Esophagus squamous epithelium (tissue), 4 donors: ENCODE measurements at regions not wholly inside any gene's neighbourhood (a gene's known extent, or its start where the extent isn't known, plus 50 kb on each side); places are given as distances from the start of the nearest gene placed in this dataset.

ENCODE experiments used
- CTCF ChIP-seq, 6 experiments: fragments of 450-650 bp in 4 of 6; fragments of 200-600 bp in 2 of 6; sonication (generic) in 2 of 6; IDR thresholded peaks; one replicate each; pipeline ENCODE4 v1.5.1; 2016 to 2019; ENCODE audit warnings: antibody characterized with exemption in 6 of 6, mild to moderate bottlenecking in 4 of 6, moderate library complexity in 4 of 6
- POLR2A ChIP-seq, 4 donors: fragments of 450-650 bp; IDR thresholded peaks; one replicate each; pipeline ENCODE4 v1.6.1; 2017; ENCODE audit warnings: antibody characterized with exemption in 4 of 4, mild to moderate bottlenecking in 4 of 4, moderate library complexity in 3 of 4

GRCh38 chr9:79984429-79985067, 412.8 kb downstream of the TLE4 start:
- TF ChIP-seq CTCF (IDR thresholded peaks at IDR 0.05) (no peak), POLR2A (IDR thresholded peaks at IDR 0.05) (no peak)
